ENCODE measurements at regions not wholly inside any gene's neighbourhood (a gene's known extent, or its start where the extent isn't known, plus 50 kb on each side); places are given as distances from the start of the nearest gene placed in this dataset.

- TF ChIP-seq CTCF (IDR thresholded peaks at IDR 0.05): no peak
- ATAC-seq (ENCODE audit: low read depth) (no peak), DNase-seq (no peak)
- intact Hi-C loops (cut with micrococcal nuclease): loop anchor here (10.0 kb wide), 1 partner anchor 55 kb away; no protein-coding TSS in a partner anchor
- Mint-ChIP-seq H3K4me3 (no peak overlapping the region), H3K27me3 (no peaks in the 10 kb centered on the region), H3K36me3 (ENCODE audit: low read depth) (no peaks in the 10 kb centered on the region), H3K27ac (no peak overlapping the region), H3K4me1 (no peaks in the 10 kb centered on the region), H3K9me3 (no peaks in the 10 kb centered on the region)
- POLR2A ChIA-PET: no interaction called here
- CTCF ChIA-PET: interaction anchor here (0.7 kb wide), 1 partner anchor 126 kb away, joined by 3 read pairs; no protein-coding TSS in a partner anchor
Observed at GRCh38 chr9:108439947-108440346, 415.8 kb downstream of the ACTL7B start.

GRCh38 chr9:108437656-108438055 is 418.1 kb downstream of the ACTL7B start:
- TF ChIP-seq CTCF (IDR thresholded peaks at IDR 0.05): no peak
- ATAC-seq (ENCODE audit: low read depth): no peak

GRCh38 chr9:108436448-108436847 is 419.3 kb downstream of the ACTL7B start:
- no peaks in the 10 kb centered on the region for H3K27me3 Mint-ChIP-seq
- H3K27ac Mint-ChIP-seq: no peak overlapping the region
- TF ChIP-seq CTCF (IDR thresholded peaks at IDR 0.05): no peak
- no peaks in the 10 kb centered on the region for H3K36me3 Mint-ChIP-seq (ENCODE audit: low read depth)
- no peak for ATAC-seq (ENCODE audit: low read depth)
- ChIA-PET CTCF (no interaction called here), POLR2A (no interaction called here)
- intact Hi-C loops (cut with micrococcal nuclease): no loop called here
- no peak for DNase-seq
- no peaks in the 10 kb centered on the region for H3K4me1 Mint-ChIP-seq
- no peak overlapping the region for H3K4me3 Mint-ChIP-seq
- H3K9me3 Mint-ChIP-seq: peaks cover 3% of the 10 kb centered on the region

More at GRCh38 chr9:108437656-108438055, 418.1 kb downstream of the ACTL7B start:
- no peak overlapping the region for H3K4me3 Mint-ChIP-seq
- intact Hi-C loops (cut with micrococcal nuclease): no loop called here
- no peaks in the 10 kb centered on the region for H3K27me3 Mint-ChIP-seq
- H3K9me3 Mint-ChIP-seq: no peaks in the 10 kb centered on the region
- no peak overlapping the region for H3K27ac Mint-ChIP-seq
- CTCF ChIA-PET: no interaction called here
- no peaks in the 10 kb centered on the region for H3K4me1 Mint-ChIP-seq
- no peaks in the 10 kb centered on the region for H3K36me3 Mint-ChIP-seq (ENCODE audit: low read depth)
- DNase-seq: no peak
- POLR2A ChIA-PET: no interaction called here

- DNase-seq (no peak), ATAC-seq (ENCODE audit: low read depth) (no peak)
- ChIA-PET CTCF (no interaction called here), POLR2A (no interaction called here)
- H3K36me3 Mint-ChIP-seq (ENCODE audit: low read depth): no peaks in the 10 kb centered on the region
- no peak overlapping the region for H3K27ac Mint-ChIP-seq
- intact Hi-C loops (cut with micrococcal nuclease): no loop called here
- no peak for TF ChIP-seq CTCF (IDR thresholded peaks at IDR 0.05)
- no peak overlapping the region for H3K4me3 Mint-ChIP-seq
- no peaks in the 10 kb centered on the region for H3K4me1 Mint-ChIP-seq
- peaks cover 12% of the 10 kb centered on the region for H3K9me3 Mint-ChIP-seq
- H3K27me3 Mint-ChIP-seq: no peaks in the 10 kb centered on the region
Observed at GRCh38 chr9:108434502-108434901, 421.3 kb downstream of the ACTL7B start.

- CTCF ChIA-PET: no interaction called here
- Mint-ChIP-seq H3K4me3 (no peak overlapping the region), H3K27ac (no peak overlapping the region), H3K36me3 (ENCODE audit: low read depth) (no peaks in the 10 kb centered on the region), H3K9me3 (peaks cover 12% of the 10 kb centered on the region), H3K27me3 (no peaks in the 10 kb centered on the region), H3K4me1 (no peaks in the 10 kb centered on the region)
- intact Hi-C loops (cut with micrococcal nuclease): no loop called here
- DNase-seq (no peak), ATAC-seq (ENCODE audit: low read depth) (no peak)
- POLR2A ChIA-PET: no interaction called here
- TF ChIP-seq CTCF (IDR thresholded peaks at IDR 0.05): no peak
Observed at GRCh38 chr9:108434036-108434435, 421.8 kb downstream of the ACTL7B start.
